ENCODE measurements at regions not wholly inside any gene's neighbourhood (a gene's known extent, or its start where the extent isn't known, plus 50 kb on each side); places are given as distances from the start of the nearest gene placed in this dataset.

DNA sequence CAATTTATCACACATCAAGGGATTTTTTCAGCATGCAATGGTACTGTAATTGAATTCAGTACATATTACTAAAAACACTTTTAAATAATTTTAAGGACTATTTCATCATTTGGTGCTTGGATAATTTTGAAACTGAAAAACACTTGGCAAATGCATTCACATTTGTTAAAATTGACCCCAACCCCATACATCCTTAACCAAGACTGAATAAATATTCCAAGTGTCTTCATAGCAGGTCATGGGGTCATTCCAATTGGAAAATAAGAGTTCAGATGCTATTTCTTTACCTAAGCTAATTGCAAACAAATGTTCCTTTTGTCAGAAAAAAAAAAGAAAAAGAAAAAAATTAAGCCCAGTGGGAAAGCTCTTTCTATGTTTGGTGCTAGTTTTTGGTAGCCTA is 516.4 kb upstream of the SPRY2 start:
- Histone ChIP-seq H3K23ac (ENCODE audit: low read depth, low read length) (no peak overlapping the region), H2AFZ (replicated peaks; ENCODE audit: low read length, poor library complexity) (no peak overlapping the region), H4K20me1 (ENCODE audit: insufficient read depth, low read length) (no peaks in the 10 kb centered on the region), H3K4me2 (ENCODE audit: low read depth, low read length) (no peak overlapping the region), H3K27ac (ENCODE audit: insufficient read depth, low read length) (no peak overlapping the region), H3K14ac (replicated peaks; ENCODE audit: low read depth, low read length) (no peak overlapping the region), H4K5ac (ENCODE audit: low read depth, low read length) (no peak overlapping the region), H3K56ac (ENCODE audit: extremely low read depth, insufficient read depth, low read length) (no peak overlapping the region), H2BK120ac (ENCODE audit: low read depth, low read length) (no peak overlapping the region), H3K9me1 (ENCODE audit: insufficient read depth, low read length) (no peaks in the 10 kb centered on the region), H4K91ac (ENCODE audit: insufficient read depth, low read depth, low read length) (no peak overlapping the region), H3K18ac (ENCODE audit: low read depth, low read length) (no peak overlapping the region), H3K36me3 (ENCODE audit: control insufficient read depth, insufficient read depth, low read length) (no peaks in the 10 kb centered on the region), H2AK9ac (replicated peaks; ENCODE audit: low read depth, low read length, poor library complexity) (no peak overlapping the region), H2AK5ac (ENCODE audit: low read depth, low read length) (no peak overlapping the region), H3K4me3 (ENCODE audit: insufficient read depth, low read depth, low read length) (no peak overlapping the region), H3K79me1 (ENCODE audit: low read depth in 1 of 2, low read length in 2 of 2) (no peaks in the 10 kb centered on the region), H2BK20ac (ENCODE audit: low read depth, low read length) (no peak overlapping the region), H3K4ac (ENCODE audit: low read depth, low read length) (no peak overlapping the region), H2BK15ac (ENCODE audit: low read depth, low read length) (no peak overlapping the region), H3K4me1 (ENCODE audit: control insufficient read depth, insufficient read depth, low read length) (no peaks in the 10 kb centered on the region), H3K9me3 (ENCODE audit: control insufficient read depth, insufficient read depth, low read length) (peaks cover 8% of the 10 kb centered on the region; the same call in 1 of the 2 replicates), H3K9ac (ENCODE audit: low read depth, low read length) (no peak overlapping the region), H2BK5ac (ENCODE audit: low read depth, low read length, poor library complexity, severe bottlenecking) (no peak overlapping the region), H4K8ac (ENCODE audit: low read depth in 2 of 2, low read length in 2 of 2) (no peak overlapping the region), H3K27me3 (ENCODE audit: control insufficient read depth, insufficient read depth, low read length) (no peaks in the 10 kb centered on the region)
- ChIA-PET CTCF (no interaction called here), POLR2A (ENCODE audit: unreplicated experiment) (no interaction called here)
- dilution Hi-C loops (cut with HindIII; ENCODE audit: low sequenced_read_pairs, unreplicated experiment), result no loop called here
- DNase-seq, result no peak
- no peak for ATAC-seq (ENCODE audit: low read depth)
- intact Hi-C loops (cut with micrococcal nuclease), result no loop called here
- no peak for TF ChIP-seq RCOR1 (IDR thresholded peaks at IDR 0.05; ENCODE audit: insufficient replicate concordance, low read length)
- TF ChIP-seq NFE2L2 (IDR thresholded peaks at IDR 0.05; ENCODE audit: low read depth, low read length), result no peak
- TF ChIP-seq RAD21 (IDR thresholded peaks at IDR 0.05; ENCODE audit: low read length), result no peak
- no peak for TF ChIP-seq SMC3 (IDR thresholded peaks at IDR 0.05; ENCODE audit: low read depth, low read length)
- no peak for TF ChIP-seq CHD1 (IDR thresholded peaks at IDR 0.05; ENCODE audit: low read depth, low read length)
- TF ChIP-seq MXI1 (IDR thresholded peaks at IDR 0.05; ENCODE audit: borderline replicate concordance, low read depth, low read length), result no peak
- TF ChIP-seq POLR2A (IDR thresholded peaks at IDR 0.05; ENCODE audit: low read depth, low read length), result no peak
- no peak for TF ChIP-seq BHLHE40 (IDR thresholded peaks at IDR 0.05; ENCODE audit: low read depth, low read length)
- TF ChIP-seq CEBPB (IDR thresholded peaks at IDR 0.05; ENCODE audit: low read depth, low read length), result no peak
- TF ChIP-seq, protein P1, sequence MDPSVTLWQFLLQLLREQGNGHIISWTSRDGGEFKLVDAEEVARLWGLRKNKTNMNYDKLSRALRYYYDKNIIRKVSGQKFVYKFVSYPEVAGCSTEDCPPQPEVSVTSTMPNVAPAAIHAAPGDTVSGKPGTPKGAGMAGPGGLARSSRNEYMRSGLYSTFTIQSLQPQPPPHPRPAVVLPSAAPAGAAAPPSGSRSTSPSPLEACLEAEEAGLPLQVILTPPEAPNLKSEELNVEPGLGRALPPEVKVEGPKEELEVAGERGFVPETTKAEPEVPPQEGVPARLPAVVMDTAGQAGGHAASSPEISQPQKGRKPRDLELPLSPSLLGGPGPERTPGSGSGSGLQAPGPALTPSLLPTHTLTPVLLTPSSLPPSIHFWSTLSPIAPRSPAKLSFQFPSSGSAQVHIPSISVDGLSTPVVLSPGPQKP (IDR thresholded peaks at IDR 0.05; ENCODE audit: borderline replicate concordance, low read depth, low read length), result no peak
- TF ChIP-seq, protein P2, sequence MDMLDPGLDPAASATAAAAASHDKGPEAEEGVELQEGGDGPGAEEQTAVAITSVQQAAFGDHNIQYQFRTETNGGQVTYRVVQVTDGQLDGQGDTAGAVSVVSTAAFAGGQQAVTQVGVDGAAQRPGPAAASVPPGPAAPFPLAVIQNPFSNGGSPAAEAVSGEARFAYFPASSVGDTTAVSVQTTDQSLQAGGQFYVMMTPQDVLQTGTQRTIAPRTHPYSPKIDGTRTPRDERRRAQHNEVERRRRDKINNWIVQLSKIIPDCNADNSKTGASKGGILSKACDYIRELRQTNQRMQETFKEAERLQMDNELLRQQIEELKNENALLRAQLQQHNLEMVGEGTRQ (IDR thresholded peaks at IDR 0.05; ENCODE audit: low read depth, low read length), result no peak
- TF ChIP-seq MAZ (IDR thresholded peaks at IDR 0.05; ENCODE audit: borderline replicate concordance, low read depth, low read length), result no peak
- no peak for TF ChIP-seq RFX5 (IDR thresholded peaks at IDR 0.05; ENCODE audit: low read depth, low read length)
- TF ChIP-seq FOS (IDR thresholded peaks at IDR 0.05; ENCODE audit: low read depth, low read length), result no peak
- TF ChIP-seq, protein P3, sequence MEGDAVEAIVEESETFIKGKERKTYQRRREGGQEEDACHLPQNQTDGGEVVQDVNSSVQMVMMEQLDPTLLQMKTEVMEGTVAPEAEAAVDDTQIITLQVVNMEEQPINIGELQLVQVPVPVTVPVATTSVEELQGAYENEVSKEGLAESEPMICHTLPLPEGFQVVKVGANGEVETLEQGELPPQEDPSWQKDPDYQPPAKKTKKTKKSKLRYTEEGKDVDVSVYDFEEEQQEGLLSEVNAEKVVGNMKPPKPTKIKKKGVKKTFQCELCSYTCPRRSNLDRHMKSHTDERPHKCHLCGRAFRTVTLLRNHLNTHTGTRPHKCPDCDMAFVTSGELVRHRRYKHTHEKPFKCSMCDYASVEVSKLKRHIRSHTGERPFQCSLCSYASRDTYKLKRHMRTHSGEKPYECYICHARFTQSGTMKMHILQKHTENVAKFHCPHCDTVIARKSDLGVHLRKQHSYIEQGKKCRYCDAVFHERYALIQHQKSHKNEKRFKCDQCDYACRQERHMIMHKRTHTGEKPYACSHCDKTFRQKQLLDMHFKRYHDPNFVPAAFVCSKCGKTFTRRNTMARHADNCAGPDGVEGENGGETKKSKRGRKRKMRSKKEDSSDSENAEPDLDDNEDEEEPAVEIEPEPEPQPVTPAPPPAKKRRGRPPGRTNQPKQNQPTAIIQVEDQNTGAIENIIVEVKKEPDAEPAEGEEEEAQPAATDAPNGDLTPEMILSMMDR (conservative IDR thresholded peaks at IDR 0.05; ENCODE audit: low read depth, low read length), result no peak
- TF ChIP-seq MAFK (IDR thresholded peaks at IDR 0.05; ENCODE audit: low read depth, low read length), result no peak
- BruUV-seq (replicated peaks), result no TSS peak
- in situ Hi-C loops (cut with MboI; ENCODE audit: low sequenced_read_pairs), result no loop called here

Data from IMR-90 (cell line).